IPS-18a (cell line): ENCODE measurements at regions not wholly inside any gene's neighbourhood (a gene's known extent, or its start where the extent isn't known, plus 50 kb on each side); places are given as distances from the start of the nearest gene placed in this dataset.

Source experiments
- H3K27ac ChIP-seq: one replicate; pipeline ENCODE4 v1.5.1; 2013; ENCODE audit warnings: low read length
- H3K27me3 ChIP-seq: one replicate; pipeline ENCODE4 v1.6.1; 2013; ENCODE audit warnings: mild to moderate bottlenecking, low read length; ENCODE audit not compliant: control insufficient read depth, insufficient read depth
- H3K36me3 ChIP-seq: one replicate; pipeline ENCODE4 v1.6.1; 2013; ENCODE audit warnings: low read depth, low read length; ENCODE audit not compliant: control insufficient read depth
- H3K4me1 ChIP-seq: one replicate; pipeline ENCODE4 v1.6.1; 2013; ENCODE audit warnings: low read depth, low read length; ENCODE audit not compliant: control insufficient read depth
- H3K4me3 ChIP-seq: one replicate; pipeline ENCODE4 v1.5.1; 2013; ENCODE audit warnings: low read length
- H3K9ac ChIP-seq: one replicate; pipeline ENCODE4 v1.6.1; 2013; ENCODE audit warnings: mild to moderate bottlenecking, low read length, moderate library complexity
- H3K9me3 ChIP-seq: one replicate; pipeline ENCODE4 v1.6.1; 2013; ENCODE audit warnings: low read depth, low read length; ENCODE audit not compliant: control insufficient read depth

GRCh38 chr11:91124363-91124762 is 901.5 kb upstream of the CHORDC1 start:
- H3K4me3 ChIP-seq = no peak overlapping the region
- no peaks in the 10 kb centered on the region for H3K27me3 ChIP-seq
- no peaks in the 10 kb centered on the region for H3K4me1 ChIP-seq

DNA sequence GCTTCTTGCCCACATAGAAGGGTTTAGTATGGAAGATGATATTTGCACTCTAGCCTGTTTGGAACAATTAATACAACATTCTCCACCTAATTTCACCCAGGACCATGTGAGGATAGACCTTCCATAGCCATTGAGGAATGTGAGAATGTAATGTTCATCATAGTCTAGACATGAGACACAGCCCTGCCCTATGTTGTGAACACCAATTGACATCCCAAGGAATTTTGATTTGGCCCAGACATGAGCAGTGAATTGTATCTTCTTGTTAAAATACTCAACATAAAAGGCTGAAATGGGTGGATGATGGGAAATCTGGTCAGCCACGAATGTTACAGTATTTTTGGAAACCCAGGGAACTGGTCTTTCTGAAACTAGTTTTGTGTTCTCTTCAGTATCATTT is 892.3 kb upstream of the CHORDC1 start:
- Histone ChIP-seq H3K4me1 (no peaks in the 10 kb centered on the region), H3K9ac (no peak overlapping the region), H3K4me3 (no peak overlapping the region), H3K27me3 (no peaks in the 10 kb centered on the region), H3K9me3 (no peaks in the 10 kb centered on the region), H3K36me3 (no peaks in the 10 kb centered on the region), H3K27ac (no peak overlapping the region)

More at GRCh38 chr11:91124363-91124762, 901.5 kb upstream of the CHORDC1 start:
- H3K9ac ChIP-seq = no peak overlapping the region
- H3K9me3 ChIP-seq = no peaks in the 10 kb centered on the region
- no peak overlapping the region for H3K27ac ChIP-seq
- H3K36me3 ChIP-seq = no peaks in the 10 kb centered on the region

GRCh38 chr11:91104237-91104636 is 881.4 kb upstream of the CHORDC1 start:
- Histone ChIP-seq H3K27ac (no peak overlapping the region), H3K9me3 (no peaks in the 10 kb centered on the region), H3K4me3 (no peak overlapping the region), H3K27me3 (no peaks in the 10 kb centered on the region), H3K9ac (no peak overlapping the region), H3K36me3 (no peaks in the 10 kb centered on the region), H3K4me1 (no peaks in the 10 kb centered on the region)

DNA sequence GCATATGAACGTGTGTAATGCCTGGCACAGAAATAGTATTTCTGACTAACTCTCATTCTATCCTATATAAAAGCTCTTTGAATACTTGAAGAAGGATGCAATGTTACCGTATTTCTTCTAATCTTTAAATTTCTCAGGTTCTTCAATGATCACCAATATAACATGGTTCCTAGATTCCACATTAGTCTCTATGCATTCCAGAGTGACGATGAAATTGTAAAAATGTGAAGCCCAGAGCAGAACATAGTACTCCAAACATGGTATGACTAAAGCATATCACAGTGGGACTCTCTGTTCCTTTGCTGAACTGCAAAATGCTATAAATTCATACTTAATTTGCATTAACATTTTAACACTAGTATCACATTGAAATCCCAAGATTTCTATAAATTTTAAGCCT is 877.6 kb upstream of the CHORDC1 start:
- no peaks in the 10 kb centered on the region for H3K4me1 ChIP-seq
- H3K9ac ChIP-seq = no peak overlapping the region
- no peaks in the 10 kb centered on the region for H3K36me3 ChIP-seq
- no peak overlapping the region for H3K4me3 ChIP-seq
- H3K27me3 ChIP-seq = no peaks in the 10 kb centered on the region
- H3K27ac ChIP-seq = no peak overlapping the region
- no peaks in the 10 kb centered on the region for H3K9me3 ChIP-seq

- Histone ChIP-seq H3K9me3 (no peaks in the 10 kb centered on the region), H3K27ac (no peak overlapping the region), H3K4me3 (no peak overlapping the region), H3K27me3 (no peaks in the 10 kb centered on the region), H3K4me1 (no peaks in the 10 kb centered on the region), H3K36me3 (no peaks in the 10 kb centered on the region), H3K9ac (no peak overlapping the region)
Measured at GRCh38 chr11:91097083-91097482, 874.2 kb upstream of the CHORDC1 start.

DNA sequence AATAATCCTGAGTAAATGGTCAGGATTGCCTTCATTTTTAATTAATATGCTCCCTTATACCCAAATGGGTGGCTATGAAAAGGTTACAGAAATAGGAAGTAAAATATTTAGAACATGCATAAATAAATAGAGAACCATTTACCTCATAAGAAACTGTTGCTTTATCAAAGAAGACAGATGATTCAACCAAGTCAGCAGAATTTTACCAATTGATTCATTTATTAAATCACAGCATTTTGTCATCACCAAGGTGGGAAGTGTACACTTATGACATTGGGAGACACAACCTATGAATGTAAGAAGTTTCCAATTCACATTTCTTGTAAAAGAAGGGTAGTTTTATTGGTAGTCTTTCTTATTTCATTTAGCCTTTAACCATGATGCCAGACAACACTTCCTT is 870.3 kb upstream of the CHORDC1 start:
- Histone ChIP-seq H3K27me3 (no peaks in the 10 kb centered on the region), H3K4me3 (no peak overlapping the region), H3K9me3 (no peaks in the 10 kb centered on the region), H3K4me1 (no peaks in the 10 kb centered on the region), H3K36me3 (no peaks in the 10 kb centered on the region), H3K27ac (no peak overlapping the region), H3K9ac (no peak overlapping the region)

- Histone ChIP-seq H3K4me1 (no peaks in the 10 kb centered on the region), H3K27ac (no peak overlapping the region), H3K4me3 (no peak overlapping the region), H3K9me3 (no peaks in the 10 kb centered on the region), H3K9ac (no peak overlapping the region), H3K27me3 (no peaks in the 10 kb centered on the region), H3K36me3 (no peaks in the 10 kb centered on the region)
Measured at GRCh38 chr11:91091563-91091962, 868.7 kb upstream of the CHORDC1 start.

DNA sequence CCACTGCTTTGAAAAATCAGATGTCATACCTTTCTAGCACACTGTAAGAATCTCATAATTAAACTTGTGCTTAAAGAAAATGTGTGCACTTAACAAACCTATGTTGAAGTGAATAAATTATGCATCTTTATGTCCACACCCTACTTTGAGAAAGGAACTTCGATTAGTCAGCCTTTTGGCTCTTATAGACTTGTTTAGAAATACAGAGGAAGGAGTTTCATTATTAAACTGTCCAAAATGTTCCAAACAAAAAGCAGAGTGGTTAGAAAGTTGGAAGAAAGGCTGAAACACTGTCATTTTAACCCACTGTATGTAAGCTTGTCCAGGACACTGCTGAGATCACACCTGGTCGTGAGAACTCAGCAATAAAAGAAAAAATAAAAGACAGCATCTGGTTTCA is 863.2 kb upstream of the CHORDC1 start:
- Histone ChIP-seq H3K9me3 (no peaks in the 10 kb centered on the region), H3K4me3 (no peak overlapping the region), H3K4me1 (no peaks in the 10 kb centered on the region), H3K36me3 (no peaks in the 10 kb centered on the region), H3K27me3 (no peaks in the 10 kb centered on the region), H3K27ac (no peak overlapping the region), H3K9ac (no peak overlapping the region)

GRCh38 chr11:91082255-91082654 is 859.4 kb upstream of the CHORDC1 start:
- Histone ChIP-seq H3K9me3 (no peaks in the 10 kb centered on the region), H3K27ac (no peak overlapping the region), H3K4me1 (no peaks in the 10 kb centered on the region), H3K36me3 (no peaks in the 10 kb centered on the region), H3K9ac (no peak overlapping the region), H3K27me3 (no peaks in the 10 kb centered on the region), H3K4me3 (no peak overlapping the region)

DNA sequence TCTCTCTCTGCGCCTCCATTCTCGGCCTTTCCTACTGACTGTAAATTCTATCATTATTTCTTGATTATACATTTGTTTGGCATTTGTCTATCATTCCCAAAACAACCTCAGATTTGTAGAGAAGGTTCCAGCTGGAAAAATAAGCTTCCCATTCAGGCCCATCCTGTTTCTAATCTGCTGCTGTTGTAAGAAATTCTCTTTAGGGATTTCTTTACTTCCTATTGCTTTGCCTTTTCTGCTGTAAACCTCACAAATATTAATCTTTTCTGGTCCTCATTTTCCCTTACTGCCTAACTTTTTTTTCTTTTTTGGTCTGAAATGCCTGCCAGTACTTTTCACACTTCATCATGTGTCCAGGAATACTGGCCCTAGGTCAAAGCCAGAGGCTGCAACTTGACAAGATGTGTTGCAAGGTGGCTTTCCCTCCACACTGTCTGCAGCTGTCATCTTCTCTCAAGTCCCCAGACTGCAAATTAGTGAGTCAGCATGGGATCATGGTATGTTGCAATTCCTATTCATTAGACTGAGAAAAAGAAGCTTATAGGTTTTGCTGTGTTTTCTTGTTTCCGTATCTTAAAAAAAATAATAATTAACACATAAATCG is 858.7 kb upstream of the CHORDC1 start:
- no peak overlapping the region for H3K9ac ChIP-seq
- no peak overlapping the region for H3K4me3 ChIP-seq
- H3K9me3 ChIP-seq = no peaks in the 10 kb centered on the region
- H3K36me3 ChIP-seq = no peaks in the 10 kb centered on the region
- no peaks in the 10 kb centered on the region for H3K27me3 ChIP-seq
- H3K4me1 ChIP-seq = no peaks in the 10 kb centered on the region
- H3K27ac ChIP-seq = no peak overlapping the region

DNA sequence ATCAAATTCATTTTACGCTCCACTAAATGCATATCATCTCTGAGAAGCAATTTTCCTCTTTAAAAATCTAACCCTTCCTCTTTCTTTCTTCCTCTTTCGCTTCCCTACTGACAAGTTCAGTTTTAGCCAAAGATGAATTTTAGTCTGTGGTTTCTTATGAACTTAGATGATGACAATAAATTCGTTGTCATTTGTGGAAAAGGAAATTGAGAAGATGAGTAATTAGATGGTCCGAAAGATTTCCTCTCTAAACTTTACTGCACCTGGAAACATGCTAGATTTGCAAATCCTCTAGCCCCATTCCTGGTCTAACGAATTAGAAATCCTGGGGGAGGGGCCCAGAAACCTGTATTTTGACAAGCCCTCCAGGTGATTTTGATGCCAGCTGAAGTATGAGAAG is 855.4 kb upstream of the CHORDC1 start:
- no peaks in the 10 kb centered on the region for H3K27me3 ChIP-seq
- H3K36me3 ChIP-seq = no peaks in the 10 kb centered on the region
- H3K9ac ChIP-seq = no peak overlapping the region
- H3K9me3 ChIP-seq = no peaks in the 10 kb centered on the region
- no peak overlapping the region for H3K27ac ChIP-seq
- H3K4me1 ChIP-seq = no peaks in the 10 kb centered on the region
- no peak overlapping the region for H3K4me3 ChIP-seq

DNA sequence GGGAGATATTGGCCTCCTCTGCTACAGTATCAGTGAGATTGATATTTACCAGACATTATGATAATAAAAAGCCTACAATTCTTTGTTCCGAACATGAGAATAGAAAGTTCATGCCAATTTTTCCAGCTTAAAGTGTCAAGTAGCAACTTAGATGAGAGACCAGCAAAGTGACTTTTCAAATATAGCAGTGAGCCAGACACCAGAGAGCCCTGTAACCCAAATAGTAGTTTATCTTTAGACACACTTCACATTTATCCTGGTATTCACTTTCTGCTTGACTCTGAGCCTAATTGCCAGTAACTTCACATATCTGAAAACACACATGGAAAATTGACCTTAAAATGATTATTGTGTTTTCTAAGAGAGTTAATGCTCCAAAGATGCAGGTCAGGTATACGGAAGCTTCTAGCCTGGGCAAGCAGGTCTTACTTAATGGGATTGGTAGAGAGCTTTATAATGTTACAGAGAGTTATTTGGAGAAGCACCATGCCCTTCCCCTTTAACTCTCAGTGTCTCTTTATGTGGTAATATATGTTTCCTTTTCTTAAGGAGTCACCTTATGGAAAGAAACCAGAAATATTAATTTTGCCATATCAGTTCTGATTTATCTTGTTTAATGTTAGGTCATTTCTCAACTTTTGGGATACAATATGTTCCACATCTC is 852.3 kb upstream of the CHORDC1 start:
- H3K4me3 ChIP-seq = no peak overlapping the region
- no peak overlapping the region for H3K27ac ChIP-seq
- H3K9ac ChIP-seq = no peak overlapping the region
- no peaks in the 10 kb centered on the region for H3K27me3 ChIP-seq
- H3K4me1 ChIP-seq = no peaks in the 10 kb centered on the region
- no peaks in the 10 kb centered on the region for H3K9me3 ChIP-seq
- H3K36me3 ChIP-seq = no peaks in the 10 kb centered on the region
